ENCODE measurements at regions not wholly inside any gene's neighbourhood (a gene's known extent, or its start where the extent isn't known, plus 50 kb on each side); places are given as distances from the start of the nearest gene placed in this dataset.
"Not testable (repeated sequence)": the region's sequence is repeated elsewhere in the genome, so short reads cannot be mapped to it uniquely, and the experiment has no call there.

GRCh38 chr6:156191895-156192294 is 585.3 kb upstream of the ARID1B start:
- H3K4me3 ChIP-seq (ENCODE audit: low read length) = no peak overlapping the region
- H3K4me1 ChIP-seq (ENCODE audit: control insufficient read depth, low read depth, low read length) = no peaks in the 10 kb centered on the region
- no peaks in the 10 kb centered on the region for H3K36me3 ChIP-seq (ENCODE audit: control insufficient read depth, low read depth, low read length)
- H3K27ac ChIP-seq (ENCODE audit: low read length) = no peak overlapping the region
- H3K9me3 ChIP-seq (ENCODE audit: control insufficient read depth, low read depth, low read length) = no peaks in the 10 kb centered on the region
- no peak overlapping the region for H3K9ac ChIP-seq (ENCODE audit: low read length)
- no peaks in the 10 kb centered on the region for H3K27me3 ChIP-seq (ENCODE audit: control insufficient read depth, insufficient read depth, low read length)

DNA sequence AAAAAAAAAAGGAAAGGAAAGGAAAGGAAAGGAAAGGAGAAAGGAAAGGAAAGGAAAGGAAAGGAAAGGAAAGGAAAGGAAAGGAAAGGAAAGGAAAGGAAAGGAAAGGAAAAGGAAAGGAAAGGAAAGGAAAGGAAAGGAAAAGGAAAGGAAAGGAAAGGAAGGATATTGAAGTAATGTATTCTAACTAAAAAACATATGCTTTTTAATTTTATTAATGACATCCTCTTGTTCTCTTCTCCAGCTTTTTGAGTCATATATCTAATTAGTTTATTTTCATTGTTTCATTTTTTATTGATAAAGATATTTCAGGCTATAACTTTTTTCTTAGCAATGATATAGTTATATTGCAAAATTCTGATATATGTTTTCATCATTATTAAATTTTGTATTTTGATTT is 585.8 kb upstream of the ARID1B start:
- not testable (repeated sequence) for H3K27ac ChIP-seq (ENCODE audit: low read length); H3K9me3 ChIP-seq (ENCODE audit: control insufficient read depth, low read depth, low read length); H3K4me1 ChIP-seq (ENCODE audit: control insufficient read depth, low read depth, low read length); H3K9ac ChIP-seq (ENCODE audit: low read length); H3K27me3 ChIP-seq (ENCODE audit: control insufficient read depth, insufficient read depth, low read length); H3K4me3 ChIP-seq (ENCODE audit: low read length); H3K36me3 ChIP-seq (ENCODE audit: control insufficient read depth, low read depth, low read length)

- no peaks in the 10 kb centered on the region for H3K36me3 ChIP-seq (ENCODE audit: control insufficient read depth, low read depth, low read length)
- no peaks in the 10 kb centered on the region for H3K9me3 ChIP-seq (ENCODE audit: control insufficient read depth, low read depth, low read length)
- H3K27ac ChIP-seq (ENCODE audit: low read length) = no peak overlapping the region
- H3K4me1 ChIP-seq (ENCODE audit: control insufficient read depth, low read depth, low read length) = no peaks in the 10 kb centered on the region
- no peak overlapping the region for H3K9ac ChIP-seq (ENCODE audit: low read length)
- no peak overlapping the region for H3K4me3 ChIP-seq (ENCODE audit: low read length)
- no peaks in the 10 kb centered on the region for H3K27me3 ChIP-seq (ENCODE audit: control insufficient read depth, insufficient read depth, low read length)
Measured at GRCh38 chr6:156190270-156190669, 586.9 kb upstream of the ARID1B start.

DNA sequence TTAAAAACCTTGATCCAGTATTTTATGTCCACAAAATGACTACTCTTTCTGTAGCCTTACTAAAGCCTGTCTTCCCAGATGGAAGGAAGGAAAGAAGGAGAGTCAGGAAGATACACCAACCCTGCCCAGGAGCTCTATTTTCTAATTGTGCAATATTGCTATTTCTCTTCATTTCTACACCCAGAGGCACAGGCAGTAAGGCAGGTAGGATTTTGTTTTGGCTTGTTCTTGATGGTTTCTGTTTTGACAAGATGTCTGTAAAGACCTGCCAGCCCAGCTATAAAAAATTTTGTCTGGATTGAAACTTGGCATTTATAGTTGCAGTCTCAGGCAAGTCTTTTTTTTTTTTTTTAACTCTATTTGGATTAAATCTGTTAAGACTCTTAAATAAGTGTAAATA is 587.5 kb upstream of the ARID1B start:
- Histone ChIP-seq H3K4me1 (ENCODE audit: control insufficient read depth, low read depth, low read length) (no peaks in the 10 kb centered on the region), H3K27ac (ENCODE audit: low read length) (no peak overlapping the region), H3K9ac (ENCODE audit: low read length) (no peak overlapping the region)

DNA sequence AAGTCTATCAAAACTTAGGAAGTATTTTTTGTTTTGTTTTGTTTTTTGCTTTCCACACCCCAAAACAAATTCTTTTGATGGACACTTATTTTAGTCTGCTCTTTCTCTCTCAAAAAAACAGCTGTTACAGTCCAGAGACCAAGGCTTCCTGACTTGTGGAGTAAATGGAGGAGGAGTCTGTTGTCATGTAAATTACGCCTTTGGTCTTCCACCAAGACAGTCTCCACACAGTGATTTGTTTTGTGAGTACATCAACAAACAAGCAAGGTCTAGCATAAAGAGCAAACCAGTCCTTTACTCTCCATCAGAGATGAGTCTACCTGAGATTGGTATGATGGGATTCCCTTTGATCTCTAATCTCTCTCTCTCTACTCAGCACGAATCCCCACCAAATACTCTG is 588.0 kb upstream of the ARID1B start:
- no peaks in the 10 kb centered on the region for H3K9me3 ChIP-seq (ENCODE audit: control insufficient read depth, low read depth, low read length)
- H3K27me3 ChIP-seq (ENCODE audit: control insufficient read depth, insufficient read depth, low read length) = no peaks in the 10 kb centered on the region
- no peaks in the 10 kb centered on the region for H3K4me1 ChIP-seq (ENCODE audit: control insufficient read depth, low read depth, low read length)
- H3K36me3 ChIP-seq (ENCODE audit: control insufficient read depth, low read depth, low read length) = no peaks in the 10 kb centered on the region
- no peak overlapping the region for H3K9ac ChIP-seq (ENCODE audit: low read length)
- no peak overlapping the region for H3K27ac ChIP-seq (ENCODE audit: low read length)
- no peak overlapping the region for H3K4me3 ChIP-seq (ENCODE audit: low read length)

More for the DNA sequence above, 587.5 kb upstream of the ARID1B start:
- Histone ChIP-seq H3K4me3 (ENCODE audit: low read length) (no peak overlapping the region), H3K9me3 (ENCODE audit: control insufficient read depth, low read depth, low read length) (no peaks in the 10 kb centered on the region), H3K27me3 (ENCODE audit: control insufficient read depth, insufficient read depth, low read length) (no peaks in the 10 kb centered on the region), H3K36me3 (ENCODE audit: control insufficient read depth, low read depth, low read length) (no peaks in the 10 kb centered on the region)

- H3K27me3 ChIP-seq (ENCODE audit: control insufficient read depth, insufficient read depth, low read length) = no peaks in the 10 kb centered on the region
- no peak overlapping the region for H3K27ac ChIP-seq (ENCODE audit: low read length)
- H3K9ac ChIP-seq (ENCODE audit: low read length) = no peak overlapping the region
- no peaks in the 10 kb centered on the region for H3K9me3 ChIP-seq (ENCODE audit: control insufficient read depth, low read depth, low read length)
- no peaks in the 10 kb centered on the region for H3K4me1 ChIP-seq (ENCODE audit: control insufficient read depth, low read depth, low read length)
- no peaks in the 10 kb centered on the region for H3K36me3 ChIP-seq (ENCODE audit: control insufficient read depth, low read depth, low read length)
- no peak overlapping the region for H3K4me3 ChIP-seq (ENCODE audit: low read length)
Measured at GRCh38 chr6:156185113-156185512, 592.1 kb upstream of the ARID1B start.

- no peaks in the 10 kb centered on the region for H3K9me3 ChIP-seq (ENCODE audit: control insufficient read depth, low read depth, low read length)
- no peaks in the 10 kb centered on the region for H3K4me1 ChIP-seq (ENCODE audit: control insufficient read depth, low read depth, low read length)
- no peak overlapping the region for H3K27ac ChIP-seq (ENCODE audit: low read length)
- H3K4me3 ChIP-seq (ENCODE audit: low read length) = no peak overlapping the region
- H3K36me3 ChIP-seq (ENCODE audit: control insufficient read depth, low read depth, low read length) = no peaks in the 10 kb centered on the region
- H3K9ac ChIP-seq (ENCODE audit: low read length) = no peak overlapping the region
- no peaks in the 10 kb centered on the region for H3K27me3 ChIP-seq (ENCODE audit: control insufficient read depth, insufficient read depth, low read length)
Measured at GRCh38 chr6:156183678-156184077, 593.5 kb upstream of the ARID1B start.

GRCh38 chr6:156182356-156182755 is 594.8 kb upstream of the ARID1B start:
- no peak overlapping the region for H3K4me3 ChIP-seq (ENCODE audit: low read length)
- no peaks in the 10 kb centered on the region for H3K4me1 ChIP-seq (ENCODE audit: control insufficient read depth, low read depth, low read length)
- no peaks in the 10 kb centered on the region for H3K9me3 ChIP-seq (ENCODE audit: control insufficient read depth, low read depth, low read length)
- no peak overlapping the region for H3K9ac ChIP-seq (ENCODE audit: low read length)
- no peak overlapping the region for H3K27ac ChIP-seq (ENCODE audit: low read length)
- H3K27me3 ChIP-seq (ENCODE audit: control insufficient read depth, insufficient read depth, low read length) = no peaks in the 10 kb centered on the region
- H3K36me3 ChIP-seq (ENCODE audit: control insufficient read depth, low read depth, low read length) = no peaks in the 10 kb centered on the region

- H3K4me1 ChIP-seq (ENCODE audit: control insufficient read depth, low read depth, low read length) = peaks cover 3% of the 10 kb centered on the region
- no peak overlapping the region for H3K9ac ChIP-seq (ENCODE audit: low read length)
- H3K27me3 ChIP-seq (ENCODE audit: control insufficient read depth, insufficient read depth, low read length) = no peaks in the 10 kb centered on the region
- H3K9me3 ChIP-seq (ENCODE audit: control insufficient read depth, low read depth, low read length) = no peaks in the 10 kb centered on the region
- no peak overlapping the region for H3K4me3 ChIP-seq (ENCODE audit: low read length)
- no peaks in the 10 kb centered on the region for H3K36me3 ChIP-seq (ENCODE audit: control insufficient read depth, low read depth, low read length)
- H3K27ac ChIP-seq (ENCODE audit: low read length) = no peak overlapping the region
Measured at GRCh38 chr6:156181506-156181905, 595.7 kb upstream of the ARID1B start.

DNA sequence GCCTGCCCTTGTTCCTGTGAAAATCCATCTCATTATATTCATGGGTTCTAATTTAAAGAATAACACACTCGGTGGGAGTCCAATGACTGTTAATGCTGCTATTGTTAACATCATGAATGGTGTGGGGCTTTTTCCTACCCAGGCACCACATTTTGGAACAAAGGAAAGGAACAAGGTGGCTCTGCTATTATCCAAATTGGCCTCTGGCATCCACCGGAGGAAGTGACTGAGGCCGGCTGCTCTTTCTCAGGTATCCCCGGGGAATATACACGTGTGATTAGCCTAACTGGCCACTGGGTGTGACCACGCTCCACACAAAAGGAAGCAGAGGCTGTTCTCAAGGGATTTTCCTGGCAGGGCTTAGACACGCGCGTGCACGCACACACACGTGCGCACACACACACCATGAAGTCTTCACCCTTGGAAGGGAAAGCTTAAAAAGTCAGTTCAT is 601.2 kb upstream of the ARID1B start:
- peaks cover 19% of the 10 kb centered on the region for H3K4me1 ChIP-seq (ENCODE audit: control insufficient read depth, low read depth, low read length)
- H3K9ac ChIP-seq (ENCODE audit: low read length) = no peak overlapping the region
- peak overlapping the region; percentile 26 for H3K4me3 ChIP-seq (ENCODE audit: low read length)
- H3K9me3 ChIP-seq (ENCODE audit: control insufficient read depth, low read depth, low read length) = no peaks in the 10 kb centered on the region
- no peaks in the 10 kb centered on the region for H3K27me3 ChIP-seq (ENCODE audit: control insufficient read depth, insufficient read depth, low read length)
- no peaks in the 10 kb centered on the region for H3K36me3 ChIP-seq (ENCODE audit: control insufficient read depth, low read depth, low read length)
- no peak overlapping the region for H3K27ac ChIP-seq (ENCODE audit: low read length)

- Histone ChIP-seq H3K4me1 (ENCODE audit: control insufficient read depth, low read depth, low read length) (peaks cover 19% of the 10 kb centered on the region), H3K36me3 (ENCODE audit: control insufficient read depth, low read depth, low read length) (no peaks in the 10 kb centered on the region), H3K9me3 (ENCODE audit: control insufficient read depth, low read depth, low read length) (no peaks in the 10 kb centered on the region), H3K27me3 (ENCODE audit: control insufficient read depth, insufficient read depth, low read length) (no peaks in the 10 kb centered on the region), H3K9ac (ENCODE audit: low read length) (no peak overlapping the region), H3K4me3 (ENCODE audit: low read length) (peak overlapping the region; percentile 26), H3K27ac (ENCODE audit: low read length) (no peak overlapping the region)
Measured at GRCh38 chr6:156175433-156175832, 601.7 kb upstream of the ARID1B start.

GRCh38 chr6:156174031-156174890 is 602.9 kb upstream of the ARID1B start:
- Histone ChIP-seq H3K27me3 (ENCODE audit: control insufficient read depth, insufficient read depth, low read length) (no peaks in the 10 kb centered on the region), H3K36me3 (ENCODE audit: control insufficient read depth, low read depth, low read length) (no peaks in the 10 kb centered on the region), H3K9me3 (ENCODE audit: control insufficient read depth, low read depth, low read length) (no peaks in the 10 kb centered on the region), H3K27ac (ENCODE audit: low read length) (no peak overlapping the region), H3K9ac (ENCODE audit: low read length) (no peak overlapping the region), H3K4me1 (ENCODE audit: control insufficient read depth, low read depth, low read length) (peaks cover 19% of the 10 kb centered on the region), H3K4me3 (ENCODE audit: low read length) (no peak overlapping the region)

Data from iPS-18a (cell line).